ENCODE measurements at regions not wholly inside any gene's neighbourhood (a gene's known extent, or its start where the extent isn't known, plus 50 kb on each side); places are given as distances from the start of the nearest gene placed in this dataset.

DNA sequence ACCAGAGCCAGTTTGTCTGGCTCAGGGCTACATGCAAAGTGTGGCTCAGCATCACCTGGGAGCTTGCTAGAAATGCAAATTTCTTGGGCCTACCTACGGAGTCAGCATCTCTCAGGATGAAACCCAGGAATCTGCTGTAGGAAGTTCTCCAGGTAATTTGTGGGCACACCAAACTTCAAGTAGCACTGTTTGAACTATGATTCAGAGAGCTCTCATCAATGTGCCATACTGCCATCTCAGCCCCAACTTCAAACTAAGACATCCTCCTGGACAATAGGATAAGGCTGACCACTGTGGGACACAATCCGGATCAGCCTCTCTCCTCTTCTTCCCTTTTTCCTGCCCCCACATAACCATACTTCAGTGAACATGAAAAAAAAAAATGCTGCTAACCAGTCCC is 374.5 kb downstream of the METTL15 start:
- no peak overlapping the region for H3K4me2 ChIP-seq (replicated peaks; ENCODE audit: low read depth, low read length, poor library complexity, severe bottlenecking)
- intact Hi-C loops (cut with micrococcal nuclease), result no loop called here
- H3K9me3 ChIP-seq (ENCODE audit: control extremely low read depth in 1 of 3, control insufficient read depth in 2 of 3, insufficient read depth in 1 of 3, low read length in 2 of 3), result no peaks in the 10 kb centered on the region
- DNase-seq (no peak), ATAC-seq (ENCODE audit: low read depth) (no peak)
- WGBS (ENCODE audit: insufficient coverage), result 77% methylated on average over 2 of the region's 2 CpGs
- no peaks in the 10 kb centered on the region for H3K36me3 ChIP-seq (replicated peaks in 1 of 2; ENCODE audit: control extremely low read depth in 1 of 2, control insufficient read depth in 1 of 2, extremely low read depth in 1 of 2, insufficient read depth in 2 of 2, low read length in 1 of 2)
- CTCF ChIA-PET, result no interaction called here
- H3K27me3 ChIP-seq (replicated peaks in 1 of 4; ENCODE audit: control extremely low read depth in 1 of 4, control insufficient read depth in 3 of 4, insufficient read depth in 4 of 4, low read length in 3 of 4), result no peaks in the 10 kb centered on the region
- Mint-ChIP-seq H3K27me3 (no peaks in the 10 kb centered on the region), H3K4me3 (no peak overlapping the region), H3K9me3 (ENCODE audit: insufficient read depth) (no peaks in the 10 kb centered on the region), H3K27ac (no peak overlapping the region), H3K4me1 (no peaks in the 10 kb centered on the region)
- H3K4me1 ChIP-seq (ENCODE audit: control insufficient read depth in 2 of 2, insufficient read depth in 2 of 2, low read length in 2 of 2), result no peaks in the 10 kb centered on the region
- H4K20me1 ChIP-seq (ENCODE audit: control insufficient read depth, insufficient read depth, low read length, poor library complexity, severe bottlenecking), result no peaks in the 10 kb centered on the region
- H3K27ac ChIP-seq (ENCODE audit: low read length in 2 of 2), result no peak overlapping the region
- H3K9ac ChIP-seq (ENCODE audit: low read length), result no peak overlapping the region
- no peak overlapping the region for H2AFZ ChIP-seq (ENCODE audit: insufficient read depth, low read depth, low read length, poor library complexity, severe bottlenecking)
- H3K79me2 ChIP-seq (ENCODE audit: control insufficient read depth, insufficient read depth, low read length), result no peaks in the 10 kb centered on the region
- no peak for TF ChIP-seq CTCF (IDR thresholded peaks at IDR 0.05)
- TF ChIP-seq EZH2 (IDR thresholded peaks at IDR 0.05; ENCODE audit: borderline replicate concordance, insufficient read depth, low read depth, low read length, poor library complexity, severe bottlenecking), result no peak
- H3K4me3 ChIP-seq (ENCODE audit: control extremely low read depth in 1 of 5, extremely low read depth in 1 of 5, insufficient read depth in 1 of 5, low read depth in 2 of 5, low read length in 4 of 5), result no peak overlapping the region
- POLR2A ChIA-PET, result no interaction called here

- Histone ChIP-seq H3K9me3 (ENCODE audit: control extremely low read depth in 1 of 3, control insufficient read depth in 2 of 3, insufficient read depth in 1 of 3, low read length in 2 of 3) (no peaks in the 10 kb centered on the region), H3K27me3 (replicated peaks in 1 of 4; ENCODE audit: control extremely low read depth in 1 of 4, control insufficient read depth in 3 of 4, insufficient read depth in 4 of 4, low read length in 3 of 4) (no peaks in the 10 kb centered on the region), H3K4me3 (ENCODE audit: control extremely low read depth in 1 of 5, extremely low read depth in 1 of 5, insufficient read depth in 1 of 5, low read depth in 2 of 5, low read length in 4 of 5) (no peak overlapping the region), H2AFZ (ENCODE audit: insufficient read depth, low read depth, low read length, poor library complexity, severe bottlenecking) (no peak overlapping the region), H3K79me2 (ENCODE audit: control insufficient read depth, insufficient read depth, low read length) (no peaks in the 10 kb centered on the region), H4K20me1 (ENCODE audit: control insufficient read depth, insufficient read depth, low read length, poor library complexity, severe bottlenecking) (no peaks in the 10 kb centered on the region), H3K9ac (ENCODE audit: low read length) (no peak overlapping the region), H3K4me1 (ENCODE audit: control insufficient read depth in 2 of 2, insufficient read depth in 2 of 2, low read length in 2 of 2) (no peaks in the 10 kb centered on the region), H3K4me2 (replicated peaks; ENCODE audit: low read depth, low read length, poor library complexity, severe bottlenecking) (no peak overlapping the region), H3K36me3 (replicated peaks in 1 of 2; ENCODE audit: control extremely low read depth in 1 of 2, control insufficient read depth in 1 of 2, extremely low read depth in 1 of 2, insufficient read depth in 2 of 2, low read length in 1 of 2) (no peaks in the 10 kb centered on the region), H3K27ac (ENCODE audit: low read length in 2 of 2) (no peak overlapping the region)
- Mint-ChIP-seq H3K9me3 (ENCODE audit: insufficient read depth) (no peaks in the 10 kb centered on the region), H3K4me3 (no peak overlapping the region), H3K4me1 (no peaks in the 10 kb centered on the region), H3K27me3 (no peaks in the 10 kb centered on the region), H3K27ac (no peak overlapping the region)
- intact Hi-C loops (cut with micrococcal nuclease), result no loop called here
- ChIA-PET CTCF (no interaction called here), POLR2A (no interaction called here)
- ATAC-seq (ENCODE audit: low read depth) (no peak), DNase-seq (no peak)
- TF ChIP-seq EZH2 (IDR thresholded peaks at IDR 0.05; ENCODE audit: borderline replicate concordance, insufficient read depth, low read depth, low read length, poor library complexity, severe bottlenecking), result no peak
- TF ChIP-seq CTCF (IDR thresholded peaks at IDR 0.05), result no peak
- 100% methylated on average over 2 of the region's 7 CpGs for WGBS (ENCODE audit: insufficient coverage)
These were observed 373.7 kb downstream of the METTL15 start for GRCh38 chr11:28481616-28482480.

Measured in B cell (primary cell).